OCI-LY7 (cell line): ENCODE measurements at regions not wholly inside any gene's neighbourhood (a gene's known extent, or its start where the extent isn't known, plus 50 kb on each side); places are given as distances from the start of the nearest gene placed in this dataset.

Experiments used
- BruUV-seq: library from RNA; stranded (reverse); fragments of 400-500 nt; replicated peaks from 2 replicates; lab custom pipeline; 2021; lab: Mats Ljungman, UMichigan
- CTCF ChIA-PET: fragments of 300-600 bp; sonication (Branson Sonifier 250); formaldehyde crosslinking; loops from one replicate; lab custom pipeline; 2022; ENCODE audit warnings: antibody characterized with exemption; ENCODE audit not compliant: unreplicated experiment; lab: Charles Lee
- POLR2A ChIA-PET: fragments of 300-600 bp; sonication (Branson Sonifier 250); formaldehyde crosslinking; loops from one replicate; lab custom pipeline; 2022; ENCODE audit warnings: antibody characterized with exemption; lab: Charles Lee
- DNase-seq: peaks from one replicate; pipeline ENCODE4 v3.0.0-alpha.2; 2015; ENCODE audit warnings: low spot score
- H2AFZ ChIP-seq: fragments of 200-600 bp; sonication (generic), shearing (Covaris generic); 2 replicates; pipeline ENCODE4 v1.6.1; 2014; ENCODE audit warnings: mild to moderate bottlenecking, antibody characterized with exemption, low read length, moderate library complexity
- H3K27ac ChIP-seq: fragments of 200-600 bp; sonication (generic); 2 replicates; pipeline ENCODE4 v1.5.1; 2014; ENCODE audit warnings: mixed run types, low read depth, mild to moderate bottlenecking, moderate library complexity, low read length, inconsistent platforms; ENCODE audit not compliant: poor library complexity, severe bottlenecking
- H3K36me3 ChIP-seq: fragments of 200-600 bp; sonication (generic); 2 replicates; pipeline ENCODE4 v1.6.1; 2014; ENCODE audit warnings: mild to moderate bottlenecking, antibody characterized with exemption, low read length, moderate library complexity, mixed read lengths; ENCODE audit not compliant: insufficient read depth
- H3K4me1 ChIP-seq: fragments of 200-600 bp; sonication (generic); 2 replicates; pipeline ENCODE4 v1.5.1; 2014; ENCODE audit warnings: mild to moderate bottlenecking, low read length; ENCODE audit not compliant: insufficient read depth, poor library complexity, severe bottlenecking
- H3K4me2 ChIP-seq: fragments of 200-600 bp; sonication (generic); 2 replicates; pipeline ENCODE4 v1.6.1; 2014; ENCODE audit warnings: mild to moderate bottlenecking, low read length
- H3K4me3 ChIP-seq: fragments of 200-600 bp; sonication (generic); 2 replicates; pipeline ENCODE4 v1.5.1; 2014; ENCODE audit warnings: mild to moderate bottlenecking, low read depth, low read length; ENCODE audit not compliant: poor library complexity, severe bottlenecking
- H3K79me2 ChIP-seq: fragments of 200-600 bp; sonication (generic); 2 replicates; pipeline ENCODE4 v1.6.1; 2016; ENCODE audit warnings: low read depth, mild to moderate bottlenecking, low read length, moderate library complexity, mixed read lengths; ENCODE audit not compliant: insufficient read depth
- H3K9me2 ChIP-seq: fragments of 200-600 bp; sonication (generic); 2 replicates; pipeline ENCODE4 v1.6.1; 2016; ENCODE audit warnings: mild to moderate bottlenecking, low read length, mixed read lengths; ENCODE audit not compliant: insufficient read depth
- H3K9me3 ChIP-seq: fragments of 200-600 bp; sonication (generic); 2 replicates; pipeline ENCODE4 v1.6.1; 2014; ENCODE audit warnings: mild to moderate bottlenecking, mixed run types, low read length, mixed read lengths
- H4K20me1 ChIP-seq: fragments of 200-600 bp; sonication (generic); 2 replicates; pipeline ENCODE4 v1.6.1; 2014; ENCODE audit warnings: mild to moderate bottlenecking, antibody characterized with exemption, low read length, moderate library complexity, mixed read lengths; ENCODE audit not compliant: insufficient read depth
- CTCF ChIP-seq: fragments of 200-600 bp; sonication (generic); conservative IDR thresholded peaks from 2 replicates; pipeline ENCODE4 v1.5.1; 2014; ENCODE audit warnings: mild to moderate bottlenecking, antibody characterized with exemption, low read length, moderate library complexity, mixed read lengths
- EZH2phosphoT487 ChIP-seq: fragments of 200-600 bp; sonication (generic); IDR thresholded peaks from 2 replicates; pipeline ENCODE4 v1.6.1; 2018; ENCODE audit warnings: low read depth, borderline replicate concordance, mild to moderate bottlenecking, mixed run types, antibody characterized with exemption, low read length, moderate library complexity, mixed read lengths
- intact Hi-C: fragments of 100-400 bp; cut with micrococcal nuclease; formaldehyde crosslinking; loops from one replicate; pipeline ENCODE4 v1.10.0; 2022; ENCODE audit not compliant: unreplicated experiment

- ChIA-PET POLR2A (no interaction called here), CTCF (no interaction called here)
- no peaks in the 10 kb centered on the region for H3K9me2 ChIP-seq
- no peaks in the 10 kb centered on the region for H4K20me1 ChIP-seq
- no TSS peak for BruUV-seq
- no peaks in the 10 kb centered on the region for H3K4me1 ChIP-seq
- H3K79me2 ChIP-seq, result no peaks in the 10 kb centered on the region
- no peak overlapping the region for H2AFZ ChIP-seq
- TF ChIP-seq CTCF (no peak), EZH2phosphoT487 (no peak)
- no peak overlapping the region for H3K4me2 ChIP-seq
- no peak for DNase-seq
- H3K27ac ChIP-seq, result no peak overlapping the region
- no peaks in the 10 kb centered on the region for H3K9me3 ChIP-seq
- intact Hi-C loops, result no loop called here
- no peak overlapping the region for H3K4me3 ChIP-seq
- no peaks in the 10 kb centered on the region for H3K36me3 ChIP-seq
Measured at GRCh38 chrX:99073551-99073950, 1336.5 kb downstream of the PCDH19 start.

- H3K4me3 ChIP-seq, result no peak overlapping the region
- ChIA-PET POLR2A (no interaction called here), CTCF (no interaction called here)
- H3K4me2 ChIP-seq, result no peak overlapping the region
- no peaks in the 10 kb centered on the region for H3K79me2 ChIP-seq
- H3K9me2 ChIP-seq, result no peaks in the 10 kb centered on the region
- no peaks in the 10 kb centered on the region for H4K20me1 ChIP-seq
- no peaks in the 10 kb centered on the region for H3K36me3 ChIP-seq
- no peaks in the 10 kb centered on the region for H3K9me3 ChIP-seq
- TF ChIP-seq EZH2phosphoT487, result no peak
- no peak for TF ChIP-seq CTCF
- H3K27ac ChIP-seq, result no peak overlapping the region
- H3K4me1 ChIP-seq, result no peaks in the 10 kb centered on the region
- DNase-seq, result no peak
- intact Hi-C loops, result no loop called here
- no TSS peak for BruUV-seq
- H2AFZ ChIP-seq, result no peak overlapping the region
Measured at GRCh38 chrX:99051639-99052038, 1358.4 kb downstream of the PCDH19 start.

GRCh38 chrX:99033226-99033901 is 1376.7 kb downstream of the PCDH19 start:
- no peak for DNase-seq
- Histone ChIP-seq H3K4me1 (no peaks in the 10 kb centered on the region), H3K4me2 (no peak overlapping the region), H3K4me3 (no peak overlapping the region), H3K9me3 (no peaks in the 10 kb centered on the region), H3K79me2 (no peaks in the 10 kb centered on the region), H2AFZ (no peak overlapping the region), H3K27ac (no peak overlapping the region), H3K36me3 (no peaks in the 10 kb centered on the region), H3K9me2 (no peaks in the 10 kb centered on the region), H4K20me1 (no peaks in the 10 kb centered on the region)
- BruUV-seq, result no TSS peak
- intact Hi-C loops, result no loop called here
- POLR2A ChIA-PET, result no interaction called here
- TF ChIP-seq CTCF, result no peak
- TF ChIP-seq EZH2phosphoT487, result no peak
- CTCF ChIA-PET, result no interaction called here
